T-cell (primary cell): ENCODE measurements at regions not wholly inside any gene's neighbourhood (a gene's known extent, or its start where the extent isn't known, plus 50 kb on each side); places are given as distances from the start of the nearest gene placed in this dataset.
A peak's percentile ranks its signal among the peaks of the same experiment; 100 is the strongest.

Experiments
- ATAC-seq, 4 experiments: fragments of 200-7000 bp in 3 of 4; fragments of 150-1000 bp in 1 of 4; cut with Tn5 transposase; replicated peaks in 1 of 4; 1 replicate in 3 of 4; 2 replicates in 1 of 4; pipeline ENCODE4 v1.10.0; 2021; ENCODE audit warnings: moderate library complexity in 3 of 4, mild to moderate bottlenecking in 2 of 4, moderate number of reproducible peaks in 1 of 4
- CTCF ChIA-PET, 2 donors: fragments of 300-600 bp; sonication (Branson Sonifier 250); formaldehyde crosslinking; loops; one replicate each; lab custom pipeline; 2022; ENCODE audit warnings: antibody characterized with exemption in 2 of 2; lab: Charles Lee
- POLR2A ChIA-PET, 2 donors: fragments of 300-600 bp; sonication (Branson Sonifier 250); formaldehyde crosslinking; loops; one replicate each; lab custom pipeline; 2022; ENCODE audit warnings: antibody characterized with exemption in 2 of 2; lab: Charles Lee
- DNase-seq, 35 experiments: peaks; one replicate each; pipeline versions ENCODE4 v3.0.0 to v3.0.0-alpha.2; 2013 to 2023
- H3K27ac ChIP-seq: one replicate; pipeline ENCODE4 v1.5.1; 2013; ENCODE audit warnings: low read length
- H3K27me3 ChIP-seq, 2 experiments: replicated peaks in 1 of 2; 1 replicate in 1 of 2; 2 replicates in 1 of 2; pipeline versions ENCODE4 v1.6.1 to v1.7.0; 2013; ENCODE audit warnings: low read length in 1 of 2, mixed read lengths in 1 of 2; ENCODE audit not compliant: control insufficient read depth in 2 of 2, insufficient read depth in 2 of 2; ENCODE audit errors: extremely low read depth in 1 of 2
- H3K36me3 ChIP-seq, 2 donors: 1 replicate in 1 of 2; 2 replicates in 1 of 2; pipeline versions ENCODE4 v1.6.1 to v1.7.0; 2013; ENCODE audit warnings: low read length in 1 of 2; ENCODE audit not compliant: control insufficient read depth in 2 of 2, insufficient read depth in 1 of 2; ENCODE audit errors: extremely low read depth in 1 of 2
- H3K4me1 ChIP-seq, 2 experiments: 1 replicate in 1 of 2; 2 replicates in 1 of 2; pipeline versions ENCODE4 v1.6.1 to v1.7.0; 2013; ENCODE audit warnings: low read length in 2 of 2, mixed read lengths in 1 of 2; ENCODE audit not compliant: insufficient read depth in 2 of 2, control insufficient read depth in 1 of 2; ENCODE audit errors: extremely low read depth in 1 of 2
- H3K4me3 ChIP-seq, 2 donors: 1 replicate in 1 of 2; 2 replicates in 1 of 2; pipeline versions ENCODE4 v1.5.1 to v1.7.0; 2013; ENCODE audit warnings: mild to moderate bottlenecking in 2 of 2, low read length in 1 of 2, moderate library complexity in 1 of 2; ENCODE audit not compliant: control insufficient read depth in 1 of 2; ENCODE audit errors: extremely low read depth in 1 of 2
- H3K9me3 ChIP-seq: 2 replicates; pipeline ENCODE4 v1.7.0; 2013
- H3K27ac Mint-ChIP-seq, 2 donors: one replicate each; pipeline ENCODE4 v1.8.0; 2020 to 2021; ENCODE audit warnings: mild to moderate bottlenecking in 2 of 2, mixed read lengths in 2 of 2
- H3K27me3 Mint-ChIP-seq, 2 donors: one replicate each; pipeline ENCODE4 v1.8.0; 2021 to 2022; ENCODE audit warnings: mixed read lengths in 2 of 2
- H3K36me3 Mint-ChIP-seq: one replicate; pipeline ENCODE4 v1.8.0; 2021; ENCODE audit warnings: mixed read lengths
- H3K4me1 Mint-ChIP-seq, 3 donors: one replicate each; pipeline ENCODE4 v1.8.0; 2020 to 2022; ENCODE audit warnings: mixed read lengths in 3 of 3, mild to moderate bottlenecking in 1 of 3
- H3K4me3 Mint-ChIP-seq, 3 donors: one replicate each; pipeline ENCODE4 v1.8.0; 2020 to 2022; ENCODE audit warnings: mild to moderate bottlenecking in 3 of 3, mixed read lengths in 3 of 3, moderate library complexity in 3 of 3
- H3K9me3 Mint-ChIP-seq, 3 donors: one replicate each; pipeline ENCODE4 v1.8.0; 2020 to 2022; ENCODE audit warnings: mixed read lengths in 3 of 3
- WGBS: methylation state at CpG from one replicate; pipeline ENCODE4 v1.1.5; 2013; ENCODE audit warnings: missing lambda C conversion rate; ENCODE audit not compliant: insufficient coverage; 5-methylcytosine and 5-hydroxymethylcytosine counted together

- Histone ChIP-seq H3K27me3 (no peaks in the 10 kb centered on the region), H3K4me3 (no peak overlapping the region), H3K36me3 (no peaks in the 10 kb centered on the region), H3K9me3 (no peaks in the 10 kb centered on the region), H3K27ac (peak overlapping the region; percentile 61), H3K4me1 (peaks cover 37 to 68% of the 10 kb centered on the region in 2 experiments)
- CTCF ChIA-PET = interaction anchor here in 1 of 2 donors (1.1 kb wide), 1 partner anchor 25 kb away, joined by 4 read pairs; no protein-coding TSS in a partner anchor
- DNase-seq (no peak), ATAC-seq (no peak)
- WGBS = 100% methylated on average over 2 of the region's 3 CpGs
- Mint-ChIP-seq H3K27ac (no peak overlapping the region), H3K27me3 (no peaks in the 10 kb centered on the region), H3K4me3 (no peak overlapping the region), H3K4me1 (peaks cover 33 to 45% (median 34%) of the 10 kb centered on the region in 3 donors), H3K9me3 (no peaks in the 10 kb centered on the region), H3K36me3 (no peaks in the 10 kb centered on the region)
- POLR2A ChIA-PET = interaction anchor here in 1 of 2 donors (0.6 kb wide), 1 partner anchor 112 kb away, joined by 3 read pairs; no protein-coding TSS in a partner anchor
These were observed 544.1 kb downstream of the CD83 start for GRCh38 chr6:14661691-14662090.

GRCh38 chr6:14664112-14664601 lies 546.6 kb downstream of the CD83 start:
- POLR2A ChIA-PET = no interaction called here
- Mint-ChIP-seq H3K4me3 (peak overlapping the region; percentile 49 to 64 (median 53)), H3K9me3 (no peaks in the 10 kb centered on the region), H3K27ac (peak overlapping the region; percentile 77 to 83), H3K36me3 (no peaks in the 10 kb centered on the region), H3K27me3 (no peaks in the 10 kb centered on the region), H3K4me1 (peaks cover 21 to 28% (median 23%) of the 10 kb centered on the region in 3 donors)
- 27% methylated on average over 2 of the region's 6 CpGs for WGBS
- no peak overlapping the region for H3K27ac ChIP-seq
- H3K9me3 ChIP-seq = no peaks in the 10 kb centered on the region
- DNase-seq (peak in 34 of 35 experiments; percentile 4 to 80 (median 30)), ATAC-seq (peak; percentile 55 to 78 (median 70))
- no peaks in the 10 kb centered on the region for H3K27me3 ChIP-seq
- H3K4me3 ChIP-seq = no peak overlapping the region
- peaks cover 36 to 45% of the 10 kb centered on the region in 2 experiments for H3K4me1 ChIP-seq
- H3K36me3 ChIP-seq = no peaks in the 10 kb centered on the region
- CTCF ChIA-PET = no interaction called here

GRCh38 chr6:14664621-14665315 lies 547.2 kb downstream of the CD83 start:
- ChIA-PET CTCF (no interaction called here), POLR2A (interaction anchor here in 1 of 2 donors (0.6 kb wide), 1 partner anchor 162 kb away, joined by 3 read pairs; no protein-coding TSS in a partner anchor)
- Mint-ChIP-seq H3K9me3 (no peaks in the 10 kb centered on the region), H3K4me3 (peak overlapping the region; percentile 49 to 64 (median 53)), H3K4me1 (peaks cover 17 to 27% (median 23%) of the 10 kb centered on the region in 3 donors), H3K36me3 (no peaks in the 10 kb centered on the region), H3K27me3 (no peaks in the 10 kb centered on the region), H3K27ac (peak overlapping the region; percentile 77 to 83)
- H3K27ac ChIP-seq = no peak overlapping the region
- 98% methylated on average over 6 of the region's 11 CpGs for WGBS
- ATAC-seq (peak in 2 of 4 experiments; percentile 24 to 45), DNase-seq (peak in 2 of 35 experiments; percentile 5 to 26)
- peaks cover 36 to 40% of the 10 kb centered on the region in 2 experiments for H3K4me1 ChIP-seq
- H3K9me3 ChIP-seq = no peaks in the 10 kb centered on the region
- H3K36me3 ChIP-seq = no peaks in the 10 kb centered on the region
- no peaks in the 10 kb centered on the region for H3K27me3 ChIP-seq
- H3K4me3 ChIP-seq = no peak overlapping the region

- H3K36me3 Mint-ChIP-seq = no peaks in the 10 kb centered on the region
- POLR2A ChIA-PET = interaction anchor here in 1 of 2 donors (0.5 kb wide), 1 partner anchor 196 kb away, joined by 4 read pairs; no protein-coding TSS in a partner anchor
- WGBS = 72% methylated on average over 9 of the region's 11 CpGs
- H3K27ac ChIP-seq = no peak overlapping the region
- H3K27me3 ChIP-seq = no peaks in the 10 kb centered on the region
- H3K4me1 ChIP-seq = peaks cover 29 to 30% of the 10 kb centered on the region in 2 experiments
- CTCF ChIA-PET = no interaction called here
- no peaks in the 10 kb centered on the region for H3K27me3 Mint-ChIP-seq
- H3K9me3 ChIP-seq = no peaks in the 10 kb centered on the region
- H3K4me3 Mint-ChIP-seq = no peak overlapping the region
- no peak overlapping the region for H3K4me3 ChIP-seq
- peak in 2 of 35 experiments; percentile 17 to 42 for DNase-seq
- no peak for ATAC-seq
- no peaks in the 10 kb centered on the region for H3K36me3 ChIP-seq
- no peaks in the 10 kb centered on the region for H3K9me3 Mint-ChIP-seq
- no peak overlapping the region for H3K27ac Mint-ChIP-seq
- peaks cover 16 to 27% (median 25%) of the 10 kb centered on the region in 3 donors for H3K4me1 Mint-ChIP-seq
These were observed 548.5 kb downstream of the CD83 start for GRCh38 chr6:14665827-14666724.

- POLR2A ChIA-PET = no interaction called here
- Mint-ChIP-seq H3K36me3 (no peaks in the 10 kb centered on the region), H3K4me1 (peaks cover 3 to 13% (median 8%) of the 10 kb centered on the region in 3 donors), H3K27me3 (no peaks in the 10 kb centered on the region), H3K9me3 (no peaks in the 10 kb centered on the region), H3K4me3 (no peak overlapping the region), H3K27ac (no peak overlapping the region)
- peaks cover 0 to 5% of the 10 kb centered on the region in 2 experiments for H3K4me1 ChIP-seq
- no peak for ATAC-seq
- CTCF ChIA-PET = no interaction called here
- H3K4me3 ChIP-seq = no peak overlapping the region
- no peaks in the 10 kb centered on the region for H3K9me3 ChIP-seq
- WGBS = 90% methylated on average over 7 of the region's 7 CpGs
- no peaks in the 10 kb centered on the region for H3K27me3 ChIP-seq
- no peaks in the 10 kb centered on the region for H3K36me3 ChIP-seq
- H3K27ac ChIP-seq = no peak overlapping the region
- DNase-seq = no peak
These were observed 553.2 kb downstream of the CD83 start for GRCh38 chr6:14670806-14671205.

- ATAC-seq (no peak), DNase-seq (no peak)
- Histone ChIP-seq H3K9me3 (no peaks in the 10 kb centered on the region), H3K4me3 (no peak overlapping the region), H3K27me3 (no peaks in the 10 kb centered on the region), H3K36me3 (no peaks in the 10 kb centered on the region), H3K4me1 (peaks cover 0 to 5% of the 10 kb centered on the region in 2 experiments), H3K27ac (no peak overlapping the region)
- CTCF ChIA-PET = no interaction called here
- POLR2A ChIA-PET = no interaction called here
- H3K4me1 Mint-ChIP-seq = peaks cover 3 to 8% (median 3%) of the 10 kb centered on the region in 3 donors
- H3K27ac Mint-ChIP-seq = no peak overlapping the region
- H3K27me3 Mint-ChIP-seq = no peaks in the 10 kb centered on the region
- no peak overlapping the region for H3K4me3 Mint-ChIP-seq
- WGBS = 40% methylated on average over 1 of the region's 1 CpG
- H3K9me3 Mint-ChIP-seq = no peaks in the 10 kb centered on the region
- no peaks in the 10 kb centered on the region for H3K36me3 Mint-ChIP-seq
These were observed 553.7 kb downstream of the CD83 start for GRCh38 chr6:14671261-14671681.
